HG03095 (cell line): ENCODE measurements at regions not wholly inside any gene's neighbourhood (a gene's known extent, or its start where the extent isn't known, plus 50 kb on each side); places are given as distances from the start of the nearest gene placed in this dataset.

Experiments used
- ATAC-seq: cut with Tn5 transposase; IDR thresholded peaks from one replicate; pipeline ENCODE4 v1.9.1; 2021; ENCODE audit warnings: moderate library complexity; ENCODE audit not compliant: unreplicated experiment

DNA sequence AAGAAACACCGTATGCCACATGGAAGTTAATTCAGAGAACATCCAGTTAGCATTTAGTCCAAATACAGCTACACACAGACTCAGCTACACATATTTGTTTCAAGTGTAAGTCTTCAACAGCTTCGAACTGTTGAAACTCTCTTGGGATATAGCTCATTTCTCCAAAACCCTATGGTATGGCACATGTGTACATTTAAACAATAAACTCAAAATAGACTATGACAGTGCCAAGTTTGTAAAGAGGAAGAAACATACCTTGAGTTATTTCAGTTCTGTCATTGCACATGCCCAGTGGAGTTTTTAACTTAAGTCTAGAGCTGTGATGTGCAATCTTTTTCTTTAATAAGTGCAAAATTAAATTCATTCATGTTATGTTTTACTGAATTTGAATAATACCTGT lies 155.1 kb upstream of the RAI14 start:
- no peak for ATAC-seq

DNA sequence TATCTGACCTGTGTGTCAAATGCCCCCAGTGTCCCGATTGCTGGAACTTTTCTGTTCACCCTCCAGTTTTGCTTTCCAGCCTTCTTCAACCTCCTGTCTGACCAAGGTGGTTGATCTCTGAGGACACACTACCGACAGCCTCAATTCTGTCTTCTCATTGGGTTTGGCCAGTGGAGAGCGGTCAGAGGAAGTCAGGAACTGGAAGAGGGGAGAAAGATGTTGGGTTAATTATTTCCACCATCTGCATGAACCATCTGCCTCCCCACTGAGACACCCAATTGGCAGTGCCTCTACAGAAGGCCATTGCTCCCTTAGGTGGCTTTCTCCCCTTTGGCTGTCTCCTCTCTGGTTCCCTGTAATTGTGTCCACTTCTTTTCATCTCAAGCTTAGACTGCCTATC lies 154.3 kb upstream of the RAI14 start:
- no peak for ATAC-seq

DNA sequence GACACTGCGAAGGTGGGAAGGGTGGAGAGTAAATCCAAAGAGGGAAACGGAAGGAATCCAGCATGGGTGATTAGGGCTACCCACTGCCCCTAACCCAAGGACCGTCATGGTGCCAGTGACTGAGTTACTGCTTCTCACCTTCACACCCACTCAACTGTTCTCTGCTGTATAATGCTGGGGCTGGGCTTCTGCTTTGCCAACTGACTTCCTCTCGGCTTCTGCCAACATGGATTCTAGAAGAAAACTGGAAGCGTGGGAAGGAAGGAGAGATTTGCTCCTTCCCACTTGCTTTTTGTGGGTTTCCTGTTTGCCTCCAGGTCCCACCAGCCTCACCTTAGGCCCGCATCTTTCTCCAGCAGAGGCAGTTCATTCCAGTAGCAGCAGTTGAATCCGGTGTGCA lies 153.5 kb upstream of the RAI14 start:
- ATAC-seq = no peak

- no peak for ATAC-seq
Observed at GRCh38 chr5:34503379-34504253, 152.5 kb upstream of the RAI14 start.

GRCh38 chr5:34504967-34505366 lies 151.2 kb upstream of the RAI14 start:
- ATAC-seq = no peak

DNA sequence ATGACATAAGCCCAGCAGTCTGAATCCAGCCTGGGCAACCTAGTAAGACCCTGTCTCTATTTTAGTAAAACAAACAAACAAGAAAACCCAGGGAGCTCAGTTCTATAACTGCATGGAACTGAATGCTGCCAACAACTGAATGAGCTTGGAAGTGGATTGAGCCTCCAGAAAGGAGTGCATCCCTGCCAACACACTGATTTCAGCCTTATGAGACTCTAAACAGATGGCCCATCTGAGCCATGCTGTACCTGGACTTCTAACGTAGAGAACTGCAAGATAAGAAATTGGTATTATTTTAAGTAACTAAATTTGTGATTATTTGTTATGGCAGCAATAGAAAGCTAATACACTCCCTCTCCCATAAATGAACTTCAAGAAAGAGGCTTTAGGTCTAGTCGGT lies 150.4 kb upstream of the RAI14 start:
- no peak for ATAC-seq

- no peak for ATAC-seq
Observed at GRCh38 chr5:34507933-34508332, 148.2 kb upstream of the RAI14 start.

- no peak for ATAC-seq
Observed at GRCh38 chr5:34509392-34509791, 146.7 kb upstream of the RAI14 start.

DNA sequence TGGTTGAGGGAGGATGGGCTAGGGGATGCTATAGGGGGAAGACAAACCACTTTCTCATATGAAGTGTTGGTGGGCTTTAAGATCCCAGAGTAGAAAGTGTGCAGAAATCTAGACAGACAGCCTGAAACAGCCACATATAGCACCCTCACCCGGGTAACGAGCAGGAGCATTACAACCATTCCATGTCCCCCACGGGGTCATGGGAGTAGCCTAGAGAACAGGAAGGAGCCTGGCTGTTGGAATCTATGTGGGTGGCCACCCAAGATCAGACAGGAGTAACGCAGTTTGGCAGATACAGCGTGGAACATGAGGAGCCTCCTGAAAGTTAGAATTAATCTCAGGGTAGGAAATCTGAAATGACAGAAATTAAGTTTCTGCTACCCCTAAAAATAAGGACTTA lies 146.1 kb upstream of the RAI14 start:
- no peak for ATAC-seq

DNA sequence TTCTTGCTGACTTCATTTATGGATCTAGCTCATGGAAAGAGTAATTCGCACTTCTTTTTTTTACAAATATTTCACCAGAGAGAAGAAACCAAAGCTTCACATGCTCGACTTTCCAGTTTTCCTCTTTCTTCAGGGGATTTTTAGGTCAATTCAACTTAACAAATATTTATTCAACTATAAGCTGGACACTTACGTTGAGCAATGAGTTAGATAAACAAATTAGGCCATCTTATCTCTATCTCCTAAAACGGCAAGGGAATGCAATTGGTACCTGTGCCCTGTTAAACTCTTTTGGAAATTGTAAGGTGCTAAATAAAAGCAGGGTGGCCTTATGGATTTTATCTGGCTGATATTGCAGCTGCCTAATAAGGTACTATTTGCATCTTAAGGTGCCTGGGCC lies 145.1 kb upstream of the RAI14 start:
- no peak for ATAC-seq

GRCh38 chr5:34511481-34511880 lies 144.6 kb upstream of the RAI14 start:
- ATAC-seq = no peak

- ATAC-seq = no peak
Observed at GRCh38 chr5:34511915-34512314, 144.2 kb upstream of the RAI14 start.

GRCh38 chr5:34516166-34516565 lies 140.0 kb upstream of the RAI14 start:
- ATAC-seq = no peak

DNA sequence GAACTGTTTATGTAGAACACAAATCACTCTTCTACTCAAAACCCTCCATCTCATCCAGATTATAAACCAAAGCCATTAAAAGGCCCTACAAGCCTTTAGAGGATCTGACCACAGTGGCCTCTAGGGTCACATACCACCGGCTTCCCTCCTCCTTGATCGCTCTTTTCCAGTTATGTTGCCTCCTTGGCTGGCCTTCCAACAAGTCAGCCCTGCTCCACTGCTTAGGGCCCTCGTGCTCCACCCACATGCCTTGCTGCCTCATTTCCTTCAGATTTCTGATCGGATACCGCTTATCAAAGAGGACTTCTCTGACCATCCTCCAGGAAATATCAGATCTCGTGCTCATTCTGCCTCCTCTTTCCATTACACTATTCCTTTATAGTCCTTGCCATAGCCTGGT lies 139.4 kb upstream of the RAI14 start:
- no peak for ATAC-seq

GRCh38 chr5:34517249-34517648 lies 138.9 kb upstream of the RAI14 start:
- no peak for ATAC-seq

- no peak for ATAC-seq
Observed at GRCh38 chr5:34519489-34520220, 136.5 kb upstream of the RAI14 start.

DNA sequence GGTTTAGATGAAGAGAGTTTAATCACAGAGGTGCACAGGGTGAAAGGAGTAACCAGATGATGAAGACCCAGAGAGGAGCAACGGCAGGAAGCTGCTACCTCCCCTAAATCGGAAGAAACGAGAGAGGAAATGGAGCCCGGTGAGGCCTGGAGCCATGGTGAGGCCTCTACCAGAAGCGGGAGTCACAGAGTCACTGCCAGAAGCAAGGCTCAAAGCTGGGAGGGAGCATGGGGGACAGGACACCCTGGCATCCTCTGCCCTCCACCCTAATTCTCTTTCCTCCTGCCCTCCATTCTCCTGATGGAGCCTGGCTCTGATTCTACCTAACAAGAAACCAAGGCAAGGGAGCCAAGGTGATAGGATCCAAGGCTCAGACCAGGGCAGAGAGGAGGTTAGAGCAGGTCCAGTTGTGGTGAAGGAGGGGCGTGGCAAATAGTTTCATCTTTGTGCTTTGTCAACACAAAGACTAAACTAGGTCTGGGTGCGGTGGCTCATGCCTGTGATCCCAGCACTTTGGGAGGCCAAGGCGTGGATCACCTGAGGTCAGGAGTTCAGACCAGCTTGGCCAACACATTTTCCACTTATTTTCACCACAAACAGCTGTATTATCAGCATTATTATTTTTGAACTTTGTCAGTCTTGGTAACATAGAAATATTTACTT lies 134.4 kb upstream of the RAI14 start:
- ATAC-seq = no peak

- peak; percentile 82 for ATAC-seq
Observed at GRCh38 chr5:34522599-34523386, 133.3 kb upstream of the RAI14 start.

DNA sequence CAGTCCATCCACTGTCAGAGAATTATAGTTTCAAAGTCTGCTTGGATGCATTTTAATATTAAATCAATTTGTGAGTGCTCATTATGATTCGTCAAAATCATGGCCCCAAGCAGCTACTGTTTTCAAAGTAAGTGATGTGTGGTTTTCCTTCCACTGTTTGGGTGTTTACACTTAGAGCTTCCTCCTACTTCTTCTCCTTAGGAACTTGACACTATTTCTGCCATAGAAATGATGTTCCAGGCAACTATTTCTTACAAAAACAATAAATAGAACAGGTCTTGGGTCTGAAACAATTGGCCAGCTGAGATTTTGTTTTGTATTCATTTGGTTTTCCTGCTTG lies 132.8 kb upstream of the RAI14 start:
- peak; percentile 12 for ATAC-seq

- ATAC-seq = no peak
Observed at GRCh38 chr5:34524123-34524522, 132.0 kb upstream of the RAI14 start.

- ATAC-seq = no peak
Observed at GRCh38 chr5:34525761-34526160, 130.4 kb upstream of the RAI14 start.
